GM18519 (cell line): ENCODE measurements at regions not wholly inside any gene's neighbourhood (a gene's known extent, or its start where the extent isn't known, plus 50 kb on each side); places are given as distances from the start of the nearest gene placed in this dataset.
"Not testable (repeated sequence)": the region's sequence is repeated elsewhere in the genome, so short reads cannot be mapped to it uniquely, and the experiment has no call there.

Experiments
- ATAC-seq: cut with Tn5 transposase; IDR thresholded peaks from one replicate; pipeline ENCODE4 v1.9.1; 2021; ENCODE audit warnings: mild to moderate bottlenecking, moderate library complexity; ENCODE audit not compliant: unreplicated experiment, low FRiP score

- no peak for ATAC-seq
Observed at GRCh38 chr11:22456993-22457762, 119.0 kb downstream of the SLC17A6 start.

DNA sequence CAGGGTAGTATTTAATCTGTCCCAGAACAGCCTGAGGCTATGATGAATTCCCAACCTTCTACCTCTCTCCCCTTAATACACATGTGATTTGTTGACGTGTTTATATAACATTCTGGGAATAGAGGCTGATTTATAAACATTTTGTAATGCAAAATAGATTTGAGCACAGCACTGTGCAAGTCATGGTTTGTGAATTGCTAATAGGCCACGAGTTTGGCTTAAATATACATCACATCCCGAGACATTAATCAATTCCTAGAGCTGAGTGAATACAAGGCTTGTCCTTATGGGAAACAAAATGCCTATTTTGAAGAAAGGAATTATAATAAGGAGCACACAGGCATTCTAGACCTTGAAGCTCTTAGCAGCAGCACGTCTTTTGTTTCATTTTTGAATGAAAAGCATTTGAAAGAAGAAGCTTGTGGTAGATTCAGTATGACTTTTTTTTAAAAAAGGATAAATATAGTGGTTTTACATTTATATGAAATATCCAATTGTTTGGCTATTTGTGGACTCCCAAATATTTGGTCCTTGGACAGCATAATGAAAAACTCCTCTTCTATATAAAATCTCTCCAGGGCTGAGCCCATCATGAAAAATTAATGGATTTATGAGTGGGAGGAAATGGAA, 116.4 kb downstream of the SLC17A6 start:
- no peak for ATAC-seq

DNA sequence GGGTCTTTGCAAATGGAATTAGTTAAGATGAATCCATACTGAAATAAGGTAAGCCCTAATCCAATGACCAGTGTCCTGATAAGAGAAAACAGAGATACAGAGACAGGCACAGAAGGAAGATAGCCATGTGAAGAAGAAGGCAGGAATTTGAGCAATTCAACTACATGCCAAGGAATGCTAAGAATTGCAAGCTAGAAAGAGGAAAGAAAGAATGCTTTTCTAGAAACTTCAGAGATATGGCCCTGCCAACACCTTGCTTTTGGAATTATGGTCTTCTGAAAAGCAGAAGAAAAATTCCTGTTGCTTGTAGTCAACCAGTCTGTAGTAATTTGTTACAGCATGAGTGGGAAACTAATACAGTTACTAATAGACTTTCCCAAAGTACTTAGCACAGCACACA, 111.3 kb downstream of the SLC17A6 start:
- no peak for ATAC-seq

DNA sequence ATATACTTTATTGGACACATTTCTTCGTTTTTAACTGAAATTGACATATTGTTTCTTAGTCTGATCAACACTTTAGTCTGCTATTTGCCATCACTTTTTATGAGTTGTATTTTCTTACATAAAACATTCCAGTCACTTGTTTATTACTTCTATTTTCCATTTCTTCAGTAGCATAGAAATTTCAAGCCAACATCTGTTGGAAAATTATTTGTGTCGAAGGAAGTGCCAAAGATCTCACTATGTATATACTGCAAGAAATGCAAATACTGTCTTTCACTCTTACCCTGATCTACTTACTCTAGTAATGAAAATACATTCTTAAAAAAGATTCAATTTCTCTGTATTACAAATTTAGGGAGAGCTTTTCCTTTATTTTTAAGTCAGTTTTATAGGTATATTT, 105.9 kb downstream of the SLC17A6 start:
- ATAC-seq = no peak

GRCh38 chr11:22441831-22442230, 103.7 kb downstream of the SLC17A6 start:
- no peak for ATAC-seq

GRCh38 chr11:22435582-22435981, 97.4 kb downstream of the SLC17A6 start:
- not testable (repeated sequence) for ATAC-seq

DNA sequence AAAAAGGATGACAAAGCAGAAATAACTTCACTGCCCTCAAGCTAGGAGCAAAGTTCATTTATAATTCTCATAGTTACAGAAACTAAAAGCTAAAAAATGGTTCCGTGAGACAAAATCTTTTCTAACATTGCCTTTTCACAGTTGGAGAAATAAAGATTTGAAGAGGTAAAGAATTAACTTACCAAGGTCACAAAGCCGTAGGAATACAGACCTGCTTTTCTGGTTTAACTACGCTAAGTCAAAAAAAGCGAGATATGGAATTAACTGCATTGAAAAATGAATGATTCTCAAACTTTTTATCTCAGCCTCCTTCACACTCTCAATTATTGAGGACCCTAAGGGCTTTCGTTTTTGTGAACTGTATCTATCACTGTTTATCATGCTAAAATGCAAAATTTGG, 95.3 kb downstream of the SLC17A6 start:
- ATAC-seq = no peak

GRCh38 chr11:22433094-22433455, 94.9 kb downstream of the SLC17A6 start:
- ATAC-seq = no peak

DNA sequence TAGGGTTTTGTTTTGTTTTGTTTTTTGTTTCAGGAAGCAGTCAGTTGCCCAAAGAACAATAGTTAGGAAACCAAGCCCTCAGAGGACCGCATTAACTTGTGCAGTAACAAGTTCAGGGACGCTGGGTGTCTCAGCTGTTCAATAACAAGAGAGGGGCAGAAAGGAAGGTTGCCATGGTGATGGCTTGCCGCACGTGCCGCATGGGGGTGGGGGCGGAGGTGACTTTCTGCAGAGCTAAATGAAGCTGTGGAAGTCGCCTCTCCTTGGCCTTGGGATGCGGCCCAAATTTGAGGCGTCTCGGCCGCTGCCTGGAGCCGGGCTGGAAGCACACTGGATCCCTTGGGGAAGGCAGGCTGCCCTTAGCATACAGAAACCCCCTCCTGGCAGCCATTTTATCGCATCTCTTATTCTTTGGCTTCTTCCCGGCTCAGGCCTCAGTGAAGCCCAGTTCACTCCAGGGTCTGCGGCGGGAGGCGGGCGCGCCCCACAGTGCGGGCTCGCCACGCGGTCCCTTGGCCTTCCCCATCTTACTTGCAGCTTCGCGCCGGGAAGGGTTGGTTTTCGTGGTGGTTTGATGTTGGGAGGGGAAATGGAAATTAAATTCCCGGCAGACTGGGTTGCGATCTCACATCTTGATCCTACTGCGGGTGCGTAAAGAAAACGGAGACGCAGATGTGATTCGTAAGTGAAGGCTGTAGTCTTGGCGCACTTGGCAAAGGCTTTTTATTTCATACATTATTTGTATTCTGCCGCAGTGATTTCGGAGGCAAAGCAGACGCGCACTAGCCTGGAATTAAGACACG, 94.3 kb downstream of the SLC17A6 start:
- ATAC-seq = no peak

DNA sequence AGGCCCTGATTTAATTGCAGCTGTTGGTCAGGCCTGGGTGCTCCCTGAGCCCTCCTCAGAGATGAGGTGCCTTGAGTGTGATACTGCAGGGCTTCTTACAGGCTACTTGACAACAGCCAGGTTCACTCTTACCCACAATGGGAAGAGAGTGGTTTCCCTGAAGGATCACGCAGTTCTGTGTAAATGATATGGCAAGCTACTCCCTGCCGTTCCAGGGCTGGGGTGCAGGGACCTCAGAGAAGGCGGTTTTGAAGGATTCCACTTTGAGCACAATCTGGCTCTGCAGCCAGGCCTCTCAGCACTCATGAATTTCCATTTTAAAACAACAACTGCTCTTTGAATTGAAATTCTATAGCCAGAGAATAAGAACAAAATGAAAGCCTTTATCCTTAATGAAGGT, 92.9 kb downstream of the SLC17A6 start:
- no peak for ATAC-seq

GRCh38 chr11:22430639-22431038, 92.5 kb downstream of the SLC17A6 start:
- ATAC-seq = no peak

DNA sequence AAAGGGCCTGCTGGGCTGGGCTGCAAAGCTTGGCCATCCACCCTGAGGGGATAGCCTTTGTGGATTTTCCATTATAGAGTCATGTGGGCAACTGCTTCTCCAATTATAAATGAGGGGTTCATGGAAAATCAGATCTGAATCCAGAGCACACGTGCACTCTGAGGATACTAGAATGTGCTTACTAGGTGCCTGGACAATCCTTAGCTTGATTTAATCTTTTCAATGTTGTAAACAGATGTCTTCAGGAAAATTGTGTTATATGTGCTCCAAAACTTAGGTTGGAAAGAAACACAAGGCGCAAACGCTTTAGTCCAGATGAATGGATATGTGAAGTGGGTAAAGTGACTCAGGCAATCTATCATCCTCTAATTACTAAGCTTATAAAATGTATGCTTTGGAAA, 92.0 kb downstream of the SLC17A6 start:
- ATAC-seq = no peak
